ENCODE measurements at regions not wholly inside any gene's neighbourhood (a gene's known extent, or its start where the extent isn't known, plus 50 kb on each side); places are given as distances from the start of the nearest gene placed in this dataset.

GRCh38 chrX:120727452-120727851 is 97.6 kb upstream of the C1GALT1C1 start:
- no peak for TF ChIP-seq CTCF (IDR thresholded peaks at IDR 0.05)
- no peak for TF ChIP-seq REST (IDR thresholded peaks at IDR 0.05)
- no peak for TF ChIP-seq ELK1 (IDR thresholded peaks at IDR 0.05; ENCODE audit: low read depth, low read length)
- TF ChIP-seq MYC (IDR thresholded peaks at IDR 0.05; ENCODE audit: borderline replicate concordance, low read length): no peak

Measured in A549 (cell line).